ENCODE measurements at regions not wholly inside any gene's neighbourhood (a gene's known extent, or its start where the extent isn't known, plus 50 kb on each side); places are given as distances from the start of the nearest gene placed in this dataset. TPM values are rescaled to one million over a fixed set of nuclear protein-coding genes. Genes with fewer than 3 reads are reported as not detected.

DNA sequence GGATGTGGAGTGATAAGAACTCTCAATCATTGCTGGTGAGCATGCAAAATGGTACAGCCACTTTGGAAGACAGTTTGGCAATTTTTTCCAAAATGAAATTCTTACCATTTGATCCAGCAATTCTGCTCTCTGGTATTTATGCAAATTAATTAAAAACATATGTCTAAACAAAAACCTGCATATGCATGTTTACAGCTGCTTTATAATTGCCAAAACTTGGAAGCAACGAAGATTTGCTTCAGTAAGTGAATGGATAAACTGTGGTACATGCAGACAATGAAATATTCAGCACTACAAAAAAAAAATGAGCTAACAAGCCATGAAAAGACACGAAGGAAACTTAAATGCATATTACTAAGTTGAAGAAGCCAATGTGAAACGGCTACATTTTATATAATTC, 55.5 kb upstream of the SMLR1 start:
- no peak overlapping the region for H3K4me3 ChIP-seq (ENCODE audit: low read depth, low read length)
- no peak for DNase-seq (ENCODE audit: low read depth)
- TF ChIP-seq, protein P1, sequence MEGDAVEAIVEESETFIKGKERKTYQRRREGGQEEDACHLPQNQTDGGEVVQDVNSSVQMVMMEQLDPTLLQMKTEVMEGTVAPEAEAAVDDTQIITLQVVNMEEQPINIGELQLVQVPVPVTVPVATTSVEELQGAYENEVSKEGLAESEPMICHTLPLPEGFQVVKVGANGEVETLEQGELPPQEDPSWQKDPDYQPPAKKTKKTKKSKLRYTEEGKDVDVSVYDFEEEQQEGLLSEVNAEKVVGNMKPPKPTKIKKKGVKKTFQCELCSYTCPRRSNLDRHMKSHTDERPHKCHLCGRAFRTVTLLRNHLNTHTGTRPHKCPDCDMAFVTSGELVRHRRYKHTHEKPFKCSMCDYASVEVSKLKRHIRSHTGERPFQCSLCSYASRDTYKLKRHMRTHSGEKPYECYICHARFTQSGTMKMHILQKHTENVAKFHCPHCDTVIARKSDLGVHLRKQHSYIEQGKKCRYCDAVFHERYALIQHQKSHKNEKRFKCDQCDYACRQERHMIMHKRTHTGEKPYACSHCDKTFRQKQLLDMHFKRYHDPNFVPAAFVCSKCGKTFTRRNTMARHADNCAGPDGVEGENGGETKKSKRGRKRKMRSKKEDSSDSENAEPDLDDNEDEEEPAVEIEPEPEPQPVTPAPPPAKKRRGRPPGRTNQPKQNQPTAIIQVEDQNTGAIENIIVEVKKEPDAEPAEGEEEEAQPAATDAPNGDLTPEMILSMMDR (IDR thresholded peaks at IDR 0.05; ENCODE audit: insufficient read depth, low read depth, low read length): no peak

DNA sequence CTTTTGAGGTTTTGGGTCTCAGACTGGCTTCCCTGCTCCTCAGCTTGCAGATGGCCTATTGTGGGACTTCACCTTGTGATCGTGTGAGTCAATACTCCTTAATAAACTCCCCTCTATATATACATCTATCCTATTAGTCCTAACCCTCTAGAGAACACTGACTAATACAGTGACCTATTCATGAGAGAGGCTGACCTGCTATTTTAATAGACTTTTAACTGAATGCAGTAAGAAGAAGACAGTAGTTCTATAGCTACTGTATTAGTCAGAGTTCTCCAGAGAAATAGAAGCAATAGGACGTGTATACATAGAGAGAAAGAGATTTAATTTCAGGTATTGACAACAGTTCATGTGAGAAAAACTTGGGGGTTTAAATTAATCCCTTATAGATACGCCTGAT, 53.3 kb upstream of the SMLR1 start:
- no peak for DNase-seq (ENCODE audit: low read depth)
- H3K4me3 ChIP-seq (ENCODE audit: low read depth, low read length): no peak overlapping the region
- TF ChIP-seq, protein P1 (IDR thresholded peaks at IDR 0.05; ENCODE audit: insufficient read depth, low read depth, low read length): no peak

DNA sequence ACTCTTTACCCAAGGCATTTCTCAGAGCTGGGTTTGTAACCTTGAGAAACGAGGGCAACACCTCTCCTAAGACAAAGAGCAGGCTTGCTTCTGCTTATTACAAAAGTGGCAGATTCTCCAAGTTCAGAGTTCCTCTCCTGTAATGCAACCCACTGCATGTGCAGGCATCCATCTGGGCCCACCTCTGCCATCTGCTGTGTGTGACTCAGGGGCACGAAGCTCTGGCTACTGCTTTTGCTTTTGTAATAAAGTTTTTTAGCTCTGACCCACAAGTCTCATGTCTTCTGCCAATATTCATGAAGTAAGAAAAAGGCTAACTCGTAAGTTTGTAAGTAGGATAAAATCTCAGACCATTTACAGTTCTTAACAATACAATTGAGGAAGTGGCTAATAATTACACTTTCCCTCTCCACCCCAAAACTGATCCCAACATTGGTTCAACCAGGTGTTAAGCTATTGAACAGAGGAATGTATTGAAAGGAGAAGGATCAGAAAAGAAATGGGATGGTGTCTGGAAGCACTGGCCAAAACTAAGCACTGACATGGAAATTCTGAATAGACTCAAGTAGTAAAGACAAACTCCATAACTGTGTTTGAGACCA, 51.7 kb upstream of the SMLR1 start:
- TF ChIP-seq, protein P1 (IDR thresholded peaks at IDR 0.05; ENCODE audit: insufficient read depth, low read depth, low read length): no peak
- H3K4me3 ChIP-seq (ENCODE audit: low read depth, low read length): no peak overlapping the region

DNA sequence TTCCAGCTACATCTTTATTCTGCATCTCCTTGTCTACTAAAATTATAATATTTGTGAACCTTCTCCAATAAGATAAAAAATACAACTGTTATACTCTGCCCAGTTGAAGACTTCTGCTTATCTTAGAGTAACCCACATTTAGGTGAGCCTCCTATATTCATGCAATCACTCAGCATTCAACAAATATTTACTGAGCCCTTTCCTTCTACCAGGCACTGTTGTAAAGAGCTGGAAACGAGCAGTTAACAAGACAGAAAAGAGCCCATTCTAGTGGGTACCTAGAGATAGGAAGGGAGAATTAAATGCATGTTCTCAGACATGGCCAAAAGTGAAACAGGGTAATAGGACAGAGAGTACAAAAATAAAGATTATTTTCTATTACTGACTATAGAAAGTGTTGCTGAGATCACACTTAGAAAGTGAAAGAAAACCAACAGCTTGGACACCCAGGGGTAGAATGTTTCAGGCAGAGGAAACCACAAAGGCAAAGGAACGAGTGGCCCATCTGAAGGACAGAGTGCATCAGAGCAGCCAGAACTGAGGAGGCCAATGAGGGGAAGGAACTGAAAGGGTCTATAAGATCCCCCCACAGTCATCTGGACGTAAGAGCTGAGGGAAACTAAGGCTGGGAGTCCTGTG, 50.8 kb upstream of the SMLR1 start:
- DNase-seq (ENCODE audit: low read depth): peak; percentile 8
- TF ChIP-seq, protein P1 (IDR thresholded peaks at IDR 0.05; ENCODE audit: insufficient read depth, low read depth, low read length): no peak
- no peak overlapping the region for H3K4me3 ChIP-seq (ENCODE audit: low read depth, low read length)

More for the DNA sequence above, 51.7 kb upstream of the SMLR1 start:
- DNase-seq (ENCODE audit: low read depth): no peak

Small RNA genes lying in the stretch of these regions (small RNA-seq; reads per million reads assigned to genes)
- gene RF00019: not detected
